Testis (tissue), 2 donors: ENCODE measurements at regions not wholly inside any gene's neighbourhood (a gene's known extent, or its start where the extent isn't known, plus 50 kb on each side); places are given as distances from the start of the nearest gene placed in this dataset.

Experiments used
- CTCF ChIP-seq, 3 experiments: fragments of 450-650 bp in 2 of 3; fragments of 200-600 bp in 1 of 3; sonication (generic) in 1 of 3; IDR thresholded peaks; one replicate each; pipeline ENCODE4 v1.5.1; 2016 to 2019; ENCODE audit warnings: antibody characterized with exemption in 3 of 3, mild to moderate bottlenecking in 2 of 3, moderate library complexity in 1 of 3
- POLR2A ChIP-seq: fragments of 450-650 bp; IDR thresholded peaks from one replicate; pipeline ENCODE4 v1.6.1; 2017; ENCODE audit warnings: antibody characterized with exemption, mild to moderate bottlenecking, moderate library complexity

GRCh38 chr1:182196897-182197870 is 135.7 kb upstream of the ZNF648 start:
- no peak for TF ChIP-seq CTCF (IDR thresholded peaks at IDR 0.05)
- TF ChIP-seq POLR2A = no peak
